ENCODE measurements at regions not wholly inside any gene's neighbourhood (a gene's known extent, or its start where the extent isn't known, plus 50 kb on each side); places are given as distances from the start of the nearest gene placed in this dataset.

GRCh38 chr6:150694889-150695288, 95.2 kb downstream of the PLEKHG1 start (continued):
- no peak for TF ChIP-seq E2F6 (IDR thresholded peaks at IDR 0.05)

Data from H1 (cell line).